ENCODE measurements at regions not wholly inside any gene's neighbourhood (a gene's known extent, or its start where the extent isn't known, plus 50 kb on each side); places are given as distances from the start of the nearest gene placed in this dataset.

DNA sequence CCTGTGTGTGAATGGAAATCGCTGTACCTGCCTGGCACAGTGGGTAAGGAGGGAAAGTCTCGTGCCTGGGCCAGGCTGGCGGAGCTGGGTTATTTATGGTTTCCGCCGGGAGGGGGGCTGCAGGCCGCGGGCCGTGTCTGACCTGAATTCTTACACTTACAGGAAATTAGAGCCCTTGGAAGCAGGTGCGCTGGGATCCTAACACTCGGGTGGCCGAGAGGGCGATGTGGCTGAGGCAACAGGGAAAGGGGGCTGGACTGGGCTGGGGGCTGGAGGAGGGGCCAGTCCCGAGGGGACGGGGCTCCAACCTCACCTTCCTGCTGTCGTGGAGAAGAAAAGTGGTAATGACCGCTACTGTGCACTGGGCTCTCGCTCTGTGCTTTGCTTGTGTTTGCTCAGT lies 109.4 kb upstream of the WNT4 start:
- Histone ChIP-seq H3K9me3 (ENCODE audit: control insufficient read depth in 3 of 3, low read length in 3 of 3) (no peaks in the 10 kb centered on the region), H3K27ac (ENCODE audit: low read depth, low read length) (no peak overlapping the region), H3K36me3 (ENCODE audit: control insufficient read depth in 3 of 3, insufficient read depth in 3 of 3, low read length in 3 of 3) (no peaks in the 10 kb centered on the region), H3K9ac (ENCODE audit: low read depth in 1 of 3, low read length in 3 of 3) (peak overlapping the region in 1 of 3 donors; percentile 40), H3K4me1 (ENCODE audit: control insufficient read depth in 3 of 3, insufficient read depth in 3 of 3, low read length in 3 of 3) (peaks cover 34 to 63% (median 55%) of the 10 kb centered on the region in 3 donors), H3K27me3 (ENCODE audit: control insufficient read depth in 3 of 3, insufficient read depth in 3 of 3, low read length in 3 of 3) (peaks cover 0 to 17% (median 12%) of the 10 kb centered on the region in 3 donors), H3K4me3 (ENCODE audit: low read length in 3 of 3) (peak overlapping the region in 2 of 3 donors; percentile 4 to 9)

DNA sequence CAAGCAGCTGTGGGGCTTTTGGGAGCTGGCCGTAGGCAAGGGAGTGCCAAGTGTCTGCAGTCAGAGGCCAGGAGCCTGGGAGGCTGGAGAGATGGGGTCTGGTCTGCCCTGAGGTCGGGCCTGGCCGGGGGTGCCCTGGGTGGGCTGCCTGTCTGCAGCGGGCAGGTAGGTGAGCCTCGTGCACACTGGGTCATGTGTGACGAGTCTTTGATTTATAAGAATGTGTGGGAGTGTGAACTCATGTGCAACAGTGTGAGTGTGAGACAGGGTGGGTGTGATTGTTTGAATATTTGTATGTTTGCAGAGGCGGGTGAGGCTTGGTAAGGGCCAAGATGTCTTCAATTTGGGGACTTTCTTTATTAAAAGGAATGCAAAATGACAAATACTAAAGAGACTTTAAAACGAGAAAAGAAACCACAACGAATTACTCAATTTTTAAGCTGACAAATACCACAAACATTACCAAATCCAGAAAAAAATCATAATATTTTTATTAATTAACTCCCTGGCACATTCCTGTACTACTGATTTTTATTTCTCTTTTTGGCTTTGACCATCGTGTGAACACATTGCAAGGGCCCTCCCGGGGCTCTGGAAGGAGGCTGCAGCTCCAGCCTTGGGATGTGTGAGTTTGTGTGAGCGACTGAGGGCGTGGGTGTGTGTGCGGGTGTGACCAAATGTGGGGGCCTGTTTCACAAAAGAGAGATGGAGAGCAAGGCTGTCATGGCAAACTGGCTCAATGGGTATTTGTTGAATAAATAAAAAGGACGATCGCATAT lies 110.3 kb upstream of the WNT4 start:
- Histone ChIP-seq H3K36me3 (ENCODE audit: control insufficient read depth in 3 of 3, insufficient read depth in 3 of 3, low read length in 3 of 3) (no peaks in the 10 kb centered on the region), H3K9ac (ENCODE audit: low read depth in 1 of 3, low read length in 3 of 3) (peak overlapping the region in 1 of 3 donors; percentile 5), H3K4me3 (ENCODE audit: low read length in 3 of 3) (peak overlapping the region in 1 of 3 donors; percentile 8), H3K4me1 (ENCODE audit: control insufficient read depth in 3 of 3, insufficient read depth in 3 of 3, low read length in 3 of 3) (peaks cover 27 to 55% (median 46%) of the 10 kb centered on the region in 3 donors), H3K27ac (ENCODE audit: low read depth, low read length) (no peak overlapping the region), H3K27me3 (ENCODE audit: control insufficient read depth in 3 of 3, insufficient read depth in 3 of 3, low read length in 3 of 3) (peaks cover 0 to 15% (median 12%) of the 10 kb centered on the region in 3 donors), H3K9me3 (ENCODE audit: control insufficient read depth in 3 of 3, low read length in 3 of 3) (no peaks in the 10 kb centered on the region)

DNA sequence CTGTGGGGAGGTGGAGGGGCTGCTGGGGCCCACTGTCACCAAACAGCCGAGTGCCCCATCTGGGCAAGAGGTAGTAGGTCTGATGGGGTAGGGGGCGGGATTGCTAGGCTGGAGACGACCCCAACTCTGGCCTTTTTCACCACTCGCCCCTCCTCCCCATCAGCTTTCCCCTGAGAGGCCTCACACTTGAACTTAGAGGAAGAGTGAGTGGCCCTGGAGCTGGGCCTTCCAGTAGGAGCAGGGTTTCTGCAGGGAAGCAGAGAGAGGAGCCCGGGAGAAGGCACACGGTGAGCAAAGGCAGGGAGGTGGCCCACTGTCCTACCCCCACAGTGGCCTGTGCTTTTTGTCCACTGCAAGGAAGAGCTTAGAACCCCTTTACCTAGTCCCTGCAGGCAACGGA lies 111.9 kb upstream of the WNT4 start:
- Histone ChIP-seq H3K9ac (ENCODE audit: low read depth in 1 of 3, low read length in 3 of 3) (peak overlapping the region in 2 of 3 donors; percentile 11 to 33), H3K4me3 (ENCODE audit: low read length in 3 of 3) (peak overlapping the region in 1 of 3 donors; percentile 10), H3K9me3 (ENCODE audit: control insufficient read depth in 3 of 3, low read length in 3 of 3) (no peaks in the 10 kb centered on the region), H3K36me3 (ENCODE audit: control insufficient read depth in 3 of 3, insufficient read depth in 3 of 3, low read length in 3 of 3) (no peaks in the 10 kb centered on the region), H3K27me3 (ENCODE audit: control insufficient read depth in 3 of 3, insufficient read depth in 3 of 3, low read length in 3 of 3) (peaks cover 0 to 24% (median 12%) of the 10 kb centered on the region in 3 donors), H3K4me1 (ENCODE audit: control insufficient read depth in 3 of 3, insufficient read depth in 3 of 3, low read length in 3 of 3) (peaks cover 16 to 44% (median 34%) of the 10 kb centered on the region in 3 donors), H3K27ac (ENCODE audit: low read depth, low read length) (no peak overlapping the region)

DNA sequence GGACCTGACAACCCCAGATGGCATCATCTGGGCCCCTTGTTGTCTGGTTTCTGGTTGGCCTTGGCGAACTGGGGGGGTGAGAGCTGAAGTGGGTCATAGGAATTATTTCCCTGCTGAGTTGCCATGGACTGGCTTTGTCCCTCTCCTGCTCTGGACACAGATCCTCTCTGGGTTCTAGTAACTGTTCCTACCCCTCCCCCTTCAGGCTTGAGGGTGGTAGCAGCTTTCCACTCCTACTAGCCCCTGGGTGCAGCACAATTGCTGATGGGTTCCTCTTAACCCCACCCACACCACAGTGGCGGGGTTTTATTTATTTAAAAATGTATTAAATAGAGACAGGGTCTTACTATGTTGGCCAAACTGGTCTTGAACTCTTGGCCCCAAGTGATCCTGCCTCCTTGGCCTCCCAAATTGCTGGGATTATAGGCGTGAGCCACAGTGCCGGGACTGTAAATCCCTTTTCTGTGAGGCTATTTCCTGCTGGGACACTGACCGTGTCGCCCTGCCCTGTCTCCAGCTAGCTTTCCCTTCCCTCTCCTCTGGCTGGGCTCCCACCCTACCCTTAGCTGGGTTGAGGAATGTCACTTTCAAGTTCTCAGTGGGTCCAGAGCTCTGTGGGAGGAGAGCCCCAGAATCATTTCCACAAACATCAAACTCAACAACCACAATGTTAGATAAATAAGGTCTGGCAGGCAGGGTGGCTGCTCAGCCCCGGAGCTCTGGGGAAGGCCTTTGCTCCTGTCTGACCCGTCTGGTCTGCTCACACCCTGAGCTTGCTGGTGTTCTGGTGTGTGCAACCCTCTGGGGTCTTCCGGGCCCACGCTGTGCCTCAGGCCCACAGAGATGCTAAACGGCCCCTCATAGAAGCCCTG lies 112.7 kb upstream of the WNT4 start:
- Histone ChIP-seq H3K4me3 (ENCODE audit: low read length in 3 of 3) (no peak overlapping the region), H3K27ac (ENCODE audit: low read depth, low read length) (no peak overlapping the region), H3K9me3 (ENCODE audit: control insufficient read depth in 3 of 3, low read length in 3 of 3) (no peaks in the 10 kb centered on the region), H3K36me3 (ENCODE audit: control insufficient read depth in 3 of 3, insufficient read depth in 3 of 3, low read length in 3 of 3) (no peaks in the 10 kb centered on the region), H3K4me1 (ENCODE audit: control insufficient read depth in 3 of 3, insufficient read depth in 3 of 3, low read length in 3 of 3) (peaks cover 16 to 41% (median 34%) of the 10 kb centered on the region in 3 donors), H3K9ac (ENCODE audit: low read depth in 1 of 3, low read length in 3 of 3) (no peak overlapping the region), H3K27me3 (ENCODE audit: control insufficient read depth in 3 of 3, insufficient read depth in 3 of 3, low read length in 3 of 3) (peaks cover 0 to 27% (median 13%) of the 10 kb centered on the region in 3 donors)

DNA sequence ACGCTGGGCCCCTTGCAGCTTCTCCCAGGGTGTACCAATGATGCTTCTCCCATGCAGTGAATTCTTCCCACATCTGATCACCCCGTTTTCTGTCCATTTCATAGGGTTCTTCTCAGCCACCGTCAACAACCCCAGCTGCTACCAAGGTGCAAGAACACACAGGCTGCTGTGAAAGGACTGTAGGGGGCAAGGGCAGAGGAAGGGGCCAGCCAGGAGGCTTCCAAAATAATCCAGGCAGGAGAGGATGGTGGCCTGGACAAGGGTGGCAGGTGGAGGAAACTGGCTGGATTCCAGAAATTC lies 113.3 kb upstream of the WNT4 start:
- no peaks in the 10 kb centered on the region for H3K36me3 ChIP-seq (ENCODE audit: control insufficient read depth in 3 of 3, insufficient read depth in 3 of 3, low read length in 3 of 3)
- H3K9me3 ChIP-seq (ENCODE audit: control insufficient read depth in 3 of 3, low read length in 3 of 3) = no peaks in the 10 kb centered on the region
- no peak overlapping the region for H3K4me3 ChIP-seq (ENCODE audit: low read length in 3 of 3)
- peaks cover 16 to 36% (median 31%) of the 10 kb centered on the region in 3 donors for H3K4me1 ChIP-seq (ENCODE audit: control insufficient read depth in 3 of 3, insufficient read depth in 3 of 3, low read length in 3 of 3)
- H3K27ac ChIP-seq (ENCODE audit: low read depth, low read length) = no peak overlapping the region
- peaks cover 0 to 27% (median 14%) of the 10 kb centered on the region in 3 donors for H3K27me3 ChIP-seq (ENCODE audit: control insufficient read depth in 3 of 3, insufficient read depth in 3 of 3, low read length in 3 of 3)
- no peak overlapping the region for H3K9ac ChIP-seq (ENCODE audit: low read depth in 1 of 3, low read length in 3 of 3)

DNA sequence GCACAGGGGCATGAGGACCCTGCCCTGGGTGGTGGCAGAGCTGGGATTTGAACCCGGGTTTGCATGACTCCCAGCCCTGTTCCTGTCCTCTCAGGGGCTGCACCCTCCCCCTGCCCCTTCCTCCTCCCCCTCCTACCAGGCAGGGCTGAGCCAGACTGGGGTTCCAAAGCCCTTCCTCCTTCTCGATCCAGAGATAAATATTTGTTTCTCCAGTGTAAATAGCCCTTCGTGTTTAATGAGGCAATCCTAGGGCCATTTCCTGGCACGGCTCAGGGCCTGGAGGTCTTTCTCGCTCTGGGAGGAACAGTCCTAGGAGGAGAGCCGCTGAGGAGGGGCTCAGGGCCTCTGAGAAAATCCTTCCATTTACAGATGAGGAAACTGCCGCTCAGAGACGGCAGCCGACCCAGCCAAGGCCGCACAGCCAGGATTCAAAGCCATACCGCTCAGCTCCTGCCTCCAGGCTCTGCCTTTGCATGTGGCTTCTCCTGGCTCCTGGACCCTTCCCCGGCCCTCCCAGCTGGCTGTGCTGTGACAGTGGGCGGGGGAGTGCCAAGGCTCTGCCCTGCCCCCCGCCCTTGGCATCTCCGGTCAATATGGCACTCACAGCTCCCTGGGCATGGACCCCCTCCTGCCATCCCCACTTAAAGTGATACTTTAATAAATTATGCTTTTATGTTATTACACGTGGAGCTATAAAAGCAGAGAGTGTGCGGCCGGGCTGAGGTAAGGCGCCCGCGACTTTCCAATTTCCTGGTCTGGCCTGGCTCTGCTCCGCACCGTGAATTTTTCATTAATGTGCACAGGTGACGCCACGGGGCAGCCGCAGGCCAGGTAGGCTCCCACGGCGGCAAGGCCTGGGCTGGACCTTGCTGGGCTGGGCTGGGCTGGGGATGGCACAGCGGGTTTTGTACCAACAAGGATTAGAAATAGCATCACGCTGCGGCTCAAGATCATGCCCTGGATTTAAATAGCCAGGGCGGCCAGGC lies 114.7 kb upstream of the WNT4 start:
- no peak overlapping the region for H3K27ac ChIP-seq (ENCODE audit: low read depth, low read length)
- H3K27me3 ChIP-seq (ENCODE audit: control insufficient read depth in 3 of 3, insufficient read depth in 3 of 3, low read length in 3 of 3) = peaks cover 0 to 26% (median 19%) of the 10 kb centered on the region in 3 donors
- H3K9ac ChIP-seq (ENCODE audit: low read depth in 1 of 3, low read length in 3 of 3) = no peak overlapping the region
- H3K36me3 ChIP-seq (ENCODE audit: control insufficient read depth in 3 of 3, insufficient read depth in 3 of 3, low read length in 3 of 3) = no peaks in the 10 kb centered on the region
- H3K4me1 ChIP-seq (ENCODE audit: control insufficient read depth in 3 of 3, insufficient read depth in 3 of 3, low read length in 3 of 3) = peaks cover 12 to 22% (median 18%) of the 10 kb centered on the region in 3 donors
- H3K9me3 ChIP-seq (ENCODE audit: control insufficient read depth in 3 of 3, low read length in 3 of 3) = no peaks in the 10 kb centered on the region
- no peak overlapping the region for H3K4me3 ChIP-seq (ENCODE audit: low read length in 3 of 3)

DNA sequence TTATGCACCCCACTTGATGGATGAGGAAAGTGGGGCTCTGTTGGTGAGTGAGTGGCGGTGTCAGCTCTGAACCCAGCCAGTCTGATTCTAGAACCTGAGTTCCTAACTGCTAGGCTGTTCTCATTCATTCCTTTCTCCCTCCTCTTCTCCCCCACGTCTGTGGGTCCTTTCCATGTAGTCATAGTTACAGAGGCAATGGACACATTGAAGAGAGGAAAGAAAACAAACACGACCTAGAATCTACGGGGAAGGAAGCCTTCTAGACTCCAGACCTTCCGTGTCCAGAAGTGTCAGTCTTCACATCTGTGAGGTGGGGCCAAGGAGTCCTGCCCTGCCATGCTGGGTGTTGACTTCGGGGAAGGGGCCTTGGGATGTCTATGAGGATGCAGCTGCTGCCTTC lies 115.8 kb upstream of the WNT4 start:
- no peaks in the 10 kb centered on the region for H3K36me3 ChIP-seq (ENCODE audit: control insufficient read depth in 3 of 3, insufficient read depth in 3 of 3, low read length in 3 of 3)
- H3K4me3 ChIP-seq (ENCODE audit: low read length in 3 of 3) = no peak overlapping the region
- no peaks in the 10 kb centered on the region for H3K9me3 ChIP-seq (ENCODE audit: control insufficient read depth in 3 of 3, low read length in 3 of 3)
- no peak overlapping the region for H3K9ac ChIP-seq (ENCODE audit: low read depth in 1 of 3, low read length in 3 of 3)
- no peak overlapping the region for H3K27ac ChIP-seq (ENCODE audit: low read depth, low read length)
- peaks cover 0 to 34% (median 21%) of the 10 kb centered on the region in 3 donors for H3K27me3 ChIP-seq (ENCODE audit: control insufficient read depth in 3 of 3, insufficient read depth in 3 of 3, low read length in 3 of 3)
- H3K4me1 ChIP-seq (ENCODE audit: control insufficient read depth in 3 of 3, insufficient read depth in 3 of 3, low read length in 3 of 3) = peaks cover 9 to 13% (median 13%) of the 10 kb centered on the region in 3 donors

DNA sequence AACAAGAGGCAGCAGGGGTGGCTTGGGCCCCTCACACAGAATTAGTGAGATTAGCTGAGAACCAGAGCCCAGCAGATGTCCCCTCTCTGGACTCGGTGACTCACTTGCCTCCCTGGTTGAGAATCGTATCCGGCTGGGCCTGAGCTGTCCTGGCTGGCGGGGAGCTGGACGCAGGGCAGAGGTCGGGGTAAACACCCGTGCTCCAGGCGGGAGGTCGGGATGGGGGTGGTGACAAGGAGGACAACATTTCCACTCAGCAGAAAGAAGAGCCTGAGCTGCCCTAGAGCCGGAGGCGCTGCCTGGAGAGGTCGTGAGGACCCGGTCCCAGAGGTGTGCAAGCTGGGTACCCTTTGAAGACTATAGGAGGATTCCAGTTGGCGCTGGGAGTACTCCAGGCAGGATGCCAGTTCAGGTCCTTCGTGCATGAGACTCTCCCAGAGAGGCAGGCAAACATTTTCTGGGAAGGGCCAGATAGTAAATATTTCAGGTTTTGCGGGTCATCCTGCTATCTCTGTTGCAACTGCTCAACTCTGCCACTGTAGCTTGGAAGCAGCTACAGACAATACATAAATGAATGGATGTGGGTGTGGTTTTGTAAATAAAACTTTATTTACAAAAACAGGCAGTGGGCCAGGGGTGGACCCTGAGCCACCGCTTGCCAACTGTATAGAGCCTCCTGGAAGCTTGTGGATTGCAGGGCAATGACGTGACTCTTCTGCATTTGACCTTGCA lies 116.8 kb upstream of the WNT4 start:
- no peak overlapping the region for H3K27ac ChIP-seq (ENCODE audit: low read depth, low read length)
- no peaks in the 10 kb centered on the region for H3K9me3 ChIP-seq (ENCODE audit: control insufficient read depth in 3 of 3, low read length in 3 of 3)
- H3K4me1 ChIP-seq (ENCODE audit: control insufficient read depth in 3 of 3, insufficient read depth in 3 of 3, low read length in 3 of 3) = peaks cover 3 to 6% (median 5%) of the 10 kb centered on the region in 3 donors
- H3K4me3 ChIP-seq (ENCODE audit: low read length in 3 of 3) = no peak overlapping the region
- peaks cover 0 to 43% (median 29%) of the 10 kb centered on the region in 3 donors for H3K27me3 ChIP-seq (ENCODE audit: control insufficient read depth in 3 of 3, insufficient read depth in 3 of 3, low read length in 3 of 3)
- no peaks in the 10 kb centered on the region for H3K36me3 ChIP-seq (ENCODE audit: control insufficient read depth in 3 of 3, insufficient read depth in 3 of 3, low read length in 3 of 3)
- no peak overlapping the region for H3K9ac ChIP-seq (ENCODE audit: low read depth in 1 of 3, low read length in 3 of 3)
